SIG-M5 (cell line): ENCODE measurements at regions not wholly inside any gene's neighbourhood (a gene's known extent, or its start where the extent isn't known, plus 50 kb on each side); places are given as distances from the start of the nearest gene placed in this dataset.

Experiments
- DNase-seq: peaks from one replicate; lab custom pipeline; 2025; lab: John Stamatoyannopoulos, UW

GRCh38 chr6:92822222-92822621 lies 597.1 kb downstream of the EPHA7 start:
- DNase-seq, result no peak

- no peak for DNase-seq
Observed at GRCh38 chr6:92820601-92821000, 598.8 kb downstream of the EPHA7 start.

GRCh38 chr6:92810913-92811312 lies 608.4 kb downstream of the EPHA7 start:
- DNase-seq, result no peak

- no peak for DNase-seq
Observed at GRCh38 chr6:92806254-92806653, 613.1 kb downstream of the EPHA7 start.

GRCh38 chr6:92791403-92791802 lies 628.0 kb downstream of the EPHA7 start:
- DNase-seq, result no peak

GRCh38 chr6:92790381-92790780 lies 629.0 kb downstream of the EPHA7 start:
- no peak for DNase-seq

- no peak for DNase-seq
Observed at GRCh38 chr6:92784235-92784634, 635.1 kb downstream of the EPHA7 start.

GRCh38 chr6:92779746-92780145 lies 639.6 kb downstream of the EPHA7 start:
- no peak for DNase-seq

GRCh38 chr6:92777146-92777740 lies 642.1 kb downstream of the EPHA7 start:
- peak; percentile 4 for DNase-seq

- no peak for DNase-seq
Observed at GRCh38 chr6:92770540-92770939, 648.8 kb downstream of the EPHA7 start.

- DNase-seq, result no peak
Observed at GRCh38 chr6:92767101-92767500, 652.3 kb downstream of the EPHA7 start.

GRCh38 chr6:92763680-92764079 lies 655.7 kb downstream of the EPHA7 start:
- no peak for DNase-seq

GRCh38 chr6:92763274-92763584 lies 656.1 kb downstream of the EPHA7 start:
- DNase-seq, result no peak

- DNase-seq, result no peak
Observed at GRCh38 chr6:92762443-92763273, 656.7 kb downstream of the EPHA7 start.

GRCh38 chr6:92759178-92759577 lies 660.2 kb downstream of the EPHA7 start:
- no peak for DNase-seq

- no peak for DNase-seq
Observed at GRCh38 chr6:92757925-92758324, 661.4 kb downstream of the EPHA7 start.

GRCh38 chr6:92756912-92757311 lies 662.4 kb downstream of the EPHA7 start:
- DNase-seq, result no peak

GRCh38 chr6:92753956-92754355 lies 665.4 kb downstream of the EPHA7 start:
- DNase-seq, result no peak

GRCh38 chr6:92752114-92752513 lies 667.2 kb downstream of the EPHA7 start:
- no peak for DNase-seq

- no peak for DNase-seq
Observed at GRCh38 chr6:92748131-92748530, 671.2 kb downstream of the EPHA7 start.

GRCh38 chr6:92737983-92738382 lies 681.4 kb downstream of the EPHA7 start:
- no peak for DNase-seq

GRCh38 chr6:92723390-92723931 lies 695.9 kb downstream of the EPHA7 start:
- no peak for DNase-seq

- no peak for DNase-seq
Observed at GRCh38 chr6:92719773-92720172, 699.6 kb downstream of the EPHA7 start.

- DNase-seq, result no peak
Observed at GRCh38 chr6:92716638-92717037, 702.7 kb downstream of the EPHA7 start.
